ENCODE measurements at regions not wholly inside any gene's neighbourhood (a gene's known extent, or its start where the extent isn't known, plus 50 kb on each side); places are given as distances from the start of the nearest gene placed in this dataset.

DNA sequence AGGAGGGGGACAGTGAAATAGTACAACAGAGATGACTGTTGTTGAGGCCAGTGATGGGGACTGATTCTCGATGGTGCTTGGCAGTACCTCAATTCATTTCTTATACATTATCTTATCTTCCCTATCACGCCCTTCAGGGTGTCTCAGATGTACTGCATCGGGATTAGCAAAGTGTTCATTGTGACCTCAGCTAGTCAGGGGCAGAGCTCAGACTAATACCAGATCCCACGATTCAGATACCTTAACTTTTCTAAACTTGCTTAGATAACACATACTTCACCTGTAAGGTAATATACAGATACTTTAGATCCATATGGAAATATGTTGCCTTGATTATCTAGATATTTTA lies 720.6 kb downstream of the EFNB2 start:
- TF ChIP-seq, protein P1, sequence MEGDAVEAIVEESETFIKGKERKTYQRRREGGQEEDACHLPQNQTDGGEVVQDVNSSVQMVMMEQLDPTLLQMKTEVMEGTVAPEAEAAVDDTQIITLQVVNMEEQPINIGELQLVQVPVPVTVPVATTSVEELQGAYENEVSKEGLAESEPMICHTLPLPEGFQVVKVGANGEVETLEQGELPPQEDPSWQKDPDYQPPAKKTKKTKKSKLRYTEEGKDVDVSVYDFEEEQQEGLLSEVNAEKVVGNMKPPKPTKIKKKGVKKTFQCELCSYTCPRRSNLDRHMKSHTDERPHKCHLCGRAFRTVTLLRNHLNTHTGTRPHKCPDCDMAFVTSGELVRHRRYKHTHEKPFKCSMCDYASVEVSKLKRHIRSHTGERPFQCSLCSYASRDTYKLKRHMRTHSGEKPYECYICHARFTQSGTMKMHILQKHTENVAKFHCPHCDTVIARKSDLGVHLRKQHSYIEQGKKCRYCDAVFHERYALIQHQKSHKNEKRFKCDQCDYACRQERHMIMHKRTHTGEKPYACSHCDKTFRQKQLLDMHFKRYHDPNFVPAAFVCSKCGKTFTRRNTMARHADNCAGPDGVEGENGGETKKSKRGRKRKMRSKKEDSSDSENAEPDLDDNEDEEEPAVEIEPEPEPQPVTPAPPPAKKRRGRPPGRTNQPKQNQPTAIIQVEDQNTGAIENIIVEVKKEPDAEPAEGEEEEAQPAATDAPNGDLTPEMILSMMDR (IDR thresholded peaks at IDR 0.05; ENCODE audit: insufficient read depth, low read length, severe bottlenecking) = no peak
- Histone ChIP-seq H3K4me3 (ENCODE audit: low read depth, low read length) (no peak overlapping the region), H3K36me3 (ENCODE audit: control insufficient read depth, insufficient read depth, low read length) (no peaks in the 10 kb centered on the region), H3K27me3 (ENCODE audit: control insufficient read depth, insufficient read depth, low read length) (no peaks in the 10 kb centered on the region)
- FAIRE-seq (no peak), DNase-seq (ENCODE audit: low read depth) (peak; percentile 68)

DNA sequence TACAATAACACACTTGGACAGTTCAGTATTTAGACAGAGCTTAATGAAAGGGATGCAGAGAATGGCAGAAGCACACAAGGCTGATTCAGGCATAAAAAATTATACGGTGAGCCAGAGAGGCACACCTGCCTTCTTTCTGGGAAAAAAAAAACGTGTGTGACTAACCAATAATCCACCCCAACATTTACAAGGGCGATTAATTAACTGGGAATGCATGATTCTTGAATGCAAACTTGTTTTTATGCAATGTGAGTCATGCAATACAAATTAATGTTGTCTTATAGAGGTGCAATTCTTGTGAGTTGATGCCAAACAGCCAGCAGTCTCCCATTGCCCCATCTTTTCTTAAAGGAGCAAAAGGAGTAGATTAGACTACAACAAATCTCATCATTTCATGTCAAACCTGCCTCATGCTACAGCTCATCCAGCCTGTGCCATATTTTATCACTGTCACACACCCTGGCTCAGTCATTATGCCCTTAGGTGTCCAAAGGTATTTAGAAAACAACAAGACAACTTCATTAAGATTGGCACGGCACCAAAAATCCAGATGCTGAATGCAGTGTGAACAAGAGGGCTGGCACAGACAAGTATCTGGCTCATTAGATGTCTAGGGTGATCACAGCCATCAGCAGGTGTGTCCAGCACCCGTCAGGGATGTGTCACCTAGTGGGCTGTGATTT lies 721.1 kb downstream of the EFNB2 start:
- H3K27me3 ChIP-seq (ENCODE audit: control insufficient read depth, insufficient read depth, low read length) = no peaks in the 10 kb centered on the region
- FAIRE-seq (peak; percentile 55), DNase-seq (ENCODE audit: low read depth) (peak; percentile 98)
- H3K36me3 ChIP-seq (ENCODE audit: control insufficient read depth, insufficient read depth, low read length) = no peaks in the 10 kb centered on the region
- TF ChIP-seq, protein P1 (IDR thresholded peaks at IDR 0.05; ENCODE audit: insufficient read depth, low read length, severe bottlenecking) = no peak
- H3K4me3 ChIP-seq (ENCODE audit: low read depth, low read length) = no peak overlapping the region

DNA sequence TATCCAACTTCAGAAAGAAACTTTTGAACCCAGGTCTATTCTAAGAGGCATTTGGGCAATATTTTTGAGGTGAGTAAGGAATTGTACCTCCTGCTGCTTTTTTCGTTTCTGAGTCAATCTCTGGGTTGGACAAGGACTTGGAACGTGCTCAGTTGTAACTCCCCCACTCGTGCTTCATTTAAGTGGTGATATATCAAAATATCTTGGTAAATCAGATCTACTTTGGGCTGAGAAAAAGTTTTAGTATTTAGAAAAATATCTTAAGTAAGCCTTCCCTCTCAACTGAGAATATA lies 728.9 kb downstream of the EFNB2 start:
- Histone ChIP-seq H3K4me3 (ENCODE audit: low read depth, low read length) (no peak overlapping the region), H3K36me3 (ENCODE audit: control insufficient read depth, insufficient read depth, low read length) (no peaks in the 10 kb centered on the region), H3K27me3 (ENCODE audit: control insufficient read depth, insufficient read depth, low read length) (no peaks in the 10 kb centered on the region)
- peak; percentile 17 for DNase-seq (ENCODE audit: low read depth)
- TF ChIP-seq, protein P1 (IDR thresholded peaks at IDR 0.05; ENCODE audit: insufficient read depth, low read length, severe bottlenecking) = no peak
- no peak for FAIRE-seq

- FAIRE-seq (no peak), DNase-seq (ENCODE audit: low read depth) (no peak)
- TF ChIP-seq, protein P1 (IDR thresholded peaks at IDR 0.05; ENCODE audit: insufficient read depth, low read length, severe bottlenecking) = no peak
- no peaks in the 10 kb centered on the region for H3K27me3 ChIP-seq (ENCODE audit: control insufficient read depth, insufficient read depth, low read length)
- H3K36me3 ChIP-seq (ENCODE audit: control insufficient read depth, insufficient read depth, low read length) = no peaks in the 10 kb centered on the region
- no peak overlapping the region for H3K4me3 ChIP-seq (ENCODE audit: low read depth, low read length)
These were observed 729.4 kb downstream of the EFNB2 start for GRCh38 chr13:105805892-105806627.

DNA sequence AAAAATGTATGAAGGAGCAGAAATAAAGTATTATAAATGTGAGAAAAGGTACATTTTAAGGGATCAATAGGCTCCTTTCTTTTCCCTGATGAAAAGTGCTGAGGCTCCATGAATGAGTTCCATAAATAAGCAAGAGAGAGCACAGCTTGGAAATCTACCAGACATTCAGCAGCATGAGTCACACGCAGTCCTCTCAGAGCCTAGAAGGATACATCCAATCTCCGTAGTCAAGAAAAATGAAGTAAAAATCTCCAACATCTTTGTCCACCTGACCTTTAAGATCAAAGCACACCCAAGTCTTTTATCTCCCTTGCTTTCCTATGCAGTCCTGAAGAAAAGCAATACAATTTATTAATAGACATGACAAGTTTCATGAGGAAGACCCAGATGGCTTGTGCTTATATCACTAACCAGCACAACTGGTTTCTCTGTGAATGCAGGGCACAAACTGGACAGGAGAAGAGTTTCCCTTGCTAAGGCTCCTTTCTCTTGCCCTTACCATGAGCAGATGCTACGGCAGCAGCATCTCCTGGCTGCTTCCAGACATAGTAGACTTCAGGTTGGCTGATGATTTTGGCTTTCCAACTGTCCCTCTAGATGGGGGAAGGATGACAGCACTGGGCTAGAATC lies 730.8 kb downstream of the EFNB2 start:
- Histone ChIP-seq H3K36me3 (ENCODE audit: control insufficient read depth, insufficient read depth, low read length) (no peaks in the 10 kb centered on the region), H3K27me3 (ENCODE audit: control insufficient read depth, insufficient read depth, low read length) (no peaks in the 10 kb centered on the region), H3K4me3 (ENCODE audit: low read depth, low read length) (no peak overlapping the region)
- FAIRE-seq = peak; percentile 70
- TF ChIP-seq, protein P1 (IDR thresholded peaks at IDR 0.05; ENCODE audit: insufficient read depth, low read length, severe bottlenecking) = no peak
- DNase-seq (ENCODE audit: low read depth) = peak; percentile 38
